ENCODE measurements at regions not wholly inside any gene's neighbourhood (a gene's known extent, or its start where the extent isn't known, plus 50 kb on each side); places are given as distances from the start of the nearest gene placed in this dataset.
A peak's percentile ranks its signal among the peaks of the same experiment; 100 is the strongest.

- DNase-seq (ENCODE audit: low read depth) = no peak
Measured at GRCh38 chr6:112725541-112726085, 378.5 kb downstream of the RFPL4B start.

- DNase-seq (ENCODE audit: low read depth) = no peak
Measured at GRCh38 chr6:112735129-112735528, 388.0 kb downstream of the RFPL4B start.

GRCh38 chr6:112739766-112740165 is 392.6 kb downstream of the RFPL4B start:
- no peak for DNase-seq (ENCODE audit: low read depth)

GRCh38 chr6:112743323-112743722 is 396.2 kb downstream of the RFPL4B start:
- no peak for DNase-seq (ENCODE audit: low read depth)

- DNase-seq (ENCODE audit: low read depth) = no peak
Measured at GRCh38 chr6:112744827-112745226, 397.7 kb downstream of the RFPL4B start.

GRCh38 chr6:112745765-112746164 is 398.6 kb downstream of the RFPL4B start:
- DNase-seq (ENCODE audit: low read depth) = no peak

- no peak for DNase-seq (ENCODE audit: low read depth)
Measured at GRCh38 chr6:112749673-112750072, 402.5 kb downstream of the RFPL4B start.

GRCh38 chr6:112752305-112752704 is 405.2 kb downstream of the RFPL4B start:
- DNase-seq (ENCODE audit: low read depth) = no peak

- no peak for DNase-seq (ENCODE audit: low read depth)
Measured at GRCh38 chr6:112752791-112753190, 405.7 kb downstream of the RFPL4B start.

GRCh38 chr6:112760831-112761230 is 413.7 kb downstream of the RFPL4B start:
- DNase-seq (ENCODE audit: low read depth) = no peak

- no peak for DNase-seq (ENCODE audit: low read depth)
Measured at GRCh38 chr6:112761740-112762139, 414.6 kb downstream of the RFPL4B start.

- no peak for DNase-seq (ENCODE audit: low read depth)
Measured at GRCh38 chr6:112764377-112764776, 417.2 kb downstream of the RFPL4B start.

- DNase-seq (ENCODE audit: low read depth) = no peak
Measured at GRCh38 chr6:112770308-112770707, 423.2 kb downstream of the RFPL4B start.

- DNase-seq (ENCODE audit: low read depth) = peak; percentile 33
Measured at GRCh38 chr6:112773187-112773586, 426.1 kb downstream of the RFPL4B start.

GRCh38 chr6:112774319-112774718 is 427.2 kb downstream of the RFPL4B start:
- no peak for DNase-seq (ENCODE audit: low read depth)

GRCh38 chr6:112780498-112781096 is 433.5 kb downstream of the RFPL4B start:
- DNase-seq (ENCODE audit: low read depth) = peak; percentile 33

GRCh38 chr6:112781241-112781640 is 434.1 kb downstream of the RFPL4B start:
- DNase-seq (ENCODE audit: low read depth) = no peak

- no peak for DNase-seq (ENCODE audit: low read depth)
Measured at GRCh38 chr6:112785408-112785807, 438.3 kb downstream of the RFPL4B start.

- DNase-seq (ENCODE audit: low read depth) = no peak
Measured at GRCh38 chr6:112786801-112787200, 439.7 kb downstream of the RFPL4B start.

- DNase-seq (ENCODE audit: low read depth) = no peak
Measured at GRCh38 chr6:112787371-112787770, 440.2 kb downstream of the RFPL4B start.

GRCh38 chr6:112795316-112795715 is 448.2 kb downstream of the RFPL4B start:
- no peak for DNase-seq (ENCODE audit: low read depth)

- DNase-seq (ENCODE audit: low read depth) = no peak
Measured at GRCh38 chr6:112796712-112797111, 449.6 kb downstream of the RFPL4B start.

- DNase-seq (ENCODE audit: low read depth) = no peak
Measured at GRCh38 chr6:112799889-112800288, 452.8 kb downstream of the RFPL4B start.

- DNase-seq (ENCODE audit: low read depth) = no peak
Measured at GRCh38 chr6:112800439-112800838, 453.3 kb downstream of the RFPL4B start.
